ENCODE measurements at regions not wholly inside any gene's neighbourhood (a gene's known extent, or its start where the extent isn't known, plus 50 kb on each side); places are given as distances from the start of the nearest gene placed in this dataset.

DNA sequence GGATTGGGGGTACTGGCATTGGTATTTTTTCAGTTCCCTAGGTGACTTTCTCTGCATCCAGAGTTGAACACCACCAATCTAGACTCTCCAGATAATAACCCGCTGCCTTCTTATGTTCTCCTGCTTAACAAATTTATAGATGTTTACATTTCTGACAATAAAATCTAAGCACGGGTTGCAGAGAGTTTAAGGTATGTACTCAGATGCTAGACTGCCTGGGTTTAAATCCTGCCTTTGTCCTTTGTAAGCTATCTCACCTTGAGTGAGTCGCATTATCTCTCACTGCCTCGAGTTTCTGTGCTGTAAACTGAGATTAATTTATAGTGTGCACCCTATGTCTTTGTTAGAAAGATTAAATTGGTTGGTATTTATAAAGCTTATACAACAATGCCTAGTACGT lies 131.4 kb upstream of the ARGLU1 start:
- Histone ChIP-seq H3K27me3 (ENCODE audit: control insufficient read depth in 2 of 2, insufficient read depth in 2 of 2, low read length in 2 of 2) (no peaks in the 10 kb centered on the region; a peak in 1 of 5 replicates), H3K9me1 (ENCODE audit: control insufficient read depth, insufficient read depth, low read length) (no peaks in the 10 kb centered on the region), H3K36me3 (ENCODE audit: control insufficient read depth, insufficient read depth, low read length) (no peaks in the 10 kb centered on the region), H3K4me1 (replicated peaks in 1 of 2; ENCODE audit: control insufficient read depth in 2 of 2, insufficient read depth in 2 of 2, low read length in 2 of 2) (no peaks in the 10 kb centered on the region), H4K20me1 (replicated peaks; ENCODE audit: control insufficient read depth, insufficient read depth, low read length) (no peaks in the 10 kb centered on the region), H3K4me2 (ENCODE audit: insufficient read depth, low read length) (no peak overlapping the region), H3K9ac (ENCODE audit: insufficient read depth in 1 of 2, low read depth in 2 of 2, low read length in 2 of 2) (no peak overlapping the region), H3K27ac (ENCODE audit: extremely low read depth, low read depth, low read length) (no peak overlapping the region), H3K9me3 (replicated peaks; ENCODE audit: control insufficient read depth, insufficient read depth, low read depth, low read length) (no peaks in the 10 kb centered on the region), H3K79me2 (ENCODE audit: control insufficient read depth, insufficient read depth, low read length) (no peaks in the 10 kb centered on the region), H2AFZ (ENCODE audit: low read depth, low read length) (no peak overlapping the region), H3K4me3 (no peak overlapping the region)
- no peak for DNase-seq (ENCODE audit: extremely low read depth in 1 of 4, low spot score in 3 of 4)
- TF ChIP-seq HDGF (IDR thresholded peaks at IDR 0.05) (no peak), ZKSCAN3 (CRISPR knock-in tag; IDR thresholded peaks at IDR 0.05) (no peak), ZNF324 (CRISPR knock-in tag; IDR thresholded peaks at IDR 0.05) (no peak), RFX5 (IDR thresholded peaks at IDR 0.05; ENCODE audit: low read depth, low read length) (no peak), ZNF76 (CRISPR knock-in tag; IDR thresholded peaks at IDR 0.05; ENCODE audit: borderline replicate concordance) (no peak), BRCA1 (IDR thresholded peaks at IDR 0.05) (no peak), BRCA1 (CRISPR knock-in tag; IDR thresholded peaks at IDR 0.05) (no peak), EZH2 (IDR thresholded peaks at IDR 0.05; ENCODE audit: borderline replicate concordance, low read depth, low read length) (no peak), CREBBP (IDR thresholded peaks at IDR 0.05; ENCODE audit: low read depth, low read length) (no peak), TAL1 (IDR thresholded peaks at IDR 0.05) (no peak), LARP7 (IDR thresholded peaks at IDR 0.05) (no peak), GTF2A2 (tag; IDR thresholded peaks at IDR 0.05) (no peak), NR2C1 (IDR thresholded peaks at IDR 0.05) (no peak), NR2C1 (tag; IDR thresholded peaks at IDR 0.05) (no peak)
- TF ChIP-seq, protein P1, sequence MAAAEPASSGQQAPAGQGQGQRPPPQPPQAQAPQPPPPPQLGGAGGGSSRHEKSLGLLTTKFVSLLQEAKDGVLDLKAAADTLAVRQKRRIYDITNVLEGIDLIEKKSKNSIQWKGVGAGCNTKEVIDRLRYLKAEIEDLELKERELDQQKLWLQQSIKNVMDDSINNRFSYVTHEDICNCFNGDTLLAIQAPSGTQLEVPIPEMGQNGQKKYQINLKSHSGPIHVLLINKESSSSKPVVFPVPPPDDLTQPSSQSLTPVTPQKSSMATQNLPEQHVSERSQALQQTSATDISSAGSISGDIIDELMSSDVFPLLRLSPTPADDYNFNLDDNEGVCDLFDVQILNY (CRISPR knock-in tag; IDR thresholded peaks at IDR 0.05) = no peak
- TF ChIP-seq, protein P2, sequence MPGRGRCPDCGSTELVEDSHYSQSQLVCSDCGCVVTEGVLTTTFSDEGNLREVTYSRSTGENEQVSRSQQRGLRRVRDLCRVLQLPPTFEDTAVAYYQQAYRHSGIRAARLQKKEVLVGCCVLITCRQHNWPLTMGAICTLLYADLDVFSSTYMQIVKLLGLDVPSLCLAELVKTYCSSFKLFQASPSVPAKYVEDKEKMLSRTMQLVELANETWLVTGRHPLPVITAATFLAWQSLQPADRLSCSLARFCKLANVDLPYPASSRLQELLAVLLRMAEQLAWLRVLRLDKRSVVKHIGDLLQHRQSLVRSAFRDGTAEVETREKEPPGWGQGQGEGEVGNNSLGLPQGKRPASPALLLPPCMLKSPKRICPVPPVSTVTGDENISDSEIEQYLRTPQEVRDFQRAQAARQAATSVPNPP (IDR thresholded peaks at IDR 0.05; ENCODE audit: borderline replicate concordance, insufficient read depth, insufficient read length) = no peak
- BruUV-seq (replicated peaks) = no TSS peak
- in situ Hi-C loops (cut with MboI) = no loop called here
- ChIA-PET CTCF (ENCODE audit: low intra/inter-chr PET ratio) (no interaction called here), POLR2A (no interaction called here)
- no peak for ATAC-seq
- 3% methylated on average over 5 of the region's 5 CpGs for WGBS (ENCODE audit: insufficient coverage, low coverage, missing lambda C conversion rate)
- FAIRE-seq = no peak
- intact Hi-C loops (cut with micrococcal nuclease) = no loop called here

Measured in K562 (cell line).